OCI-LY7 (cell line): ENCODE measurements at regions not wholly inside any gene's neighbourhood (a gene's known extent, or its start where the extent isn't known, plus 50 kb on each side); places are given as distances from the start of the nearest gene placed in this dataset.

Experiments used
- BruUV-seq: library from RNA; stranded (reverse); fragments of 400-500 nt; replicated peaks from 2 replicates; lab custom pipeline; 2021; lab: Mats Ljungman, UMichigan
- CTCF ChIA-PET: fragments of 300-600 bp; sonication (Branson Sonifier 250); formaldehyde crosslinking; loops from one replicate; lab custom pipeline; 2022; ENCODE audit warnings: antibody characterized with exemption; ENCODE audit not compliant: unreplicated experiment; lab: Charles Lee
- POLR2A ChIA-PET: fragments of 300-600 bp; sonication (Branson Sonifier 250); formaldehyde crosslinking; loops from one replicate; lab custom pipeline; 2022; ENCODE audit warnings: antibody characterized with exemption; lab: Charles Lee
- DNase-seq: peaks from one replicate; pipeline ENCODE4 v3.0.0-alpha.2; 2015; ENCODE audit warnings: low spot score
- H2AFZ ChIP-seq: fragments of 200-600 bp; sonication (generic), shearing (Covaris generic); 2 replicates; pipeline ENCODE4 v1.6.1; 2014; ENCODE audit warnings: mild to moderate bottlenecking, antibody characterized with exemption, low read length, moderate library complexity
- H3K27ac ChIP-seq: fragments of 200-600 bp; sonication (generic); 2 replicates; pipeline ENCODE4 v1.5.1; 2014; ENCODE audit warnings: mixed run types, low read depth, mild to moderate bottlenecking, moderate library complexity, low read length, inconsistent platforms; ENCODE audit not compliant: poor library complexity, severe bottlenecking
- H3K36me3 ChIP-seq: fragments of 200-600 bp; sonication (generic); 2 replicates; pipeline ENCODE4 v1.6.1; 2014; ENCODE audit warnings: mild to moderate bottlenecking, antibody characterized with exemption, low read length, moderate library complexity, mixed read lengths; ENCODE audit not compliant: insufficient read depth
- H3K4me1 ChIP-seq: fragments of 200-600 bp; sonication (generic); 2 replicates; pipeline ENCODE4 v1.5.1; 2014; ENCODE audit warnings: mild to moderate bottlenecking, low read length; ENCODE audit not compliant: insufficient read depth, poor library complexity, severe bottlenecking
- H3K4me2 ChIP-seq: fragments of 200-600 bp; sonication (generic); 2 replicates; pipeline ENCODE4 v1.6.1; 2014; ENCODE audit warnings: mild to moderate bottlenecking, low read length
- H3K4me3 ChIP-seq: fragments of 200-600 bp; sonication (generic); 2 replicates; pipeline ENCODE4 v1.5.1; 2014; ENCODE audit warnings: mild to moderate bottlenecking, low read depth, low read length; ENCODE audit not compliant: poor library complexity, severe bottlenecking
- H3K79me2 ChIP-seq: fragments of 200-600 bp; sonication (generic); 2 replicates; pipeline ENCODE4 v1.6.1; 2016; ENCODE audit warnings: low read depth, mild to moderate bottlenecking, low read length, moderate library complexity, mixed read lengths; ENCODE audit not compliant: insufficient read depth
- H3K9me2 ChIP-seq: fragments of 200-600 bp; sonication (generic); 2 replicates; pipeline ENCODE4 v1.6.1; 2016; ENCODE audit warnings: mild to moderate bottlenecking, low read length, mixed read lengths; ENCODE audit not compliant: insufficient read depth
- H3K9me3 ChIP-seq: fragments of 200-600 bp; sonication (generic); 2 replicates; pipeline ENCODE4 v1.6.1; 2014; ENCODE audit warnings: mild to moderate bottlenecking, mixed run types, low read length, mixed read lengths
- H4K20me1 ChIP-seq: fragments of 200-600 bp; sonication (generic); 2 replicates; pipeline ENCODE4 v1.6.1; 2014; ENCODE audit warnings: mild to moderate bottlenecking, antibody characterized with exemption, low read length, moderate library complexity, mixed read lengths; ENCODE audit not compliant: insufficient read depth
- EZH2phosphoT487 ChIP-seq: fragments of 200-600 bp; sonication (generic); IDR thresholded peaks from 2 replicates; pipeline ENCODE4 v1.6.1; 2018; ENCODE audit warnings: low read depth, borderline replicate concordance, mild to moderate bottlenecking, mixed run types, antibody characterized with exemption, low read length, moderate library complexity, mixed read lengths
- intact Hi-C: fragments of 100-400 bp; cut with micrococcal nuclease; formaldehyde crosslinking; loops from one replicate; pipeline ENCODE4 v1.10.0; 2022; ENCODE audit not compliant: unreplicated experiment
- TF ChIP-seq, protein P1 (sequence below): fragments of 200-600 bp; sonication (generic); conservative IDR thresholded peaks from 2 replicates; pipeline ENCODE4 v1.5.1; 2014; ENCODE audit warnings: mild to moderate bottlenecking, antibody characterized with exemption, low read length, moderate library complexity, mixed read lengths

- BruUV-seq: no TSS peak
- intact Hi-C loops: no loop called here
- Histone ChIP-seq H2AFZ (no peak overlapping the region), H3K79me2 (no peaks in the 10 kb centered on the region), H3K4me2 (no peak overlapping the region), H3K4me3 (no peak overlapping the region), H3K27ac (no peak overlapping the region), H3K4me1 (no peaks in the 10 kb centered on the region), H3K36me3 (no peaks in the 10 kb centered on the region), H4K20me1 (no peaks in the 10 kb centered on the region), H3K9me3 (no peaks in the 10 kb centered on the region), H3K9me2 (no peaks in the 10 kb centered on the region)
- ChIA-PET CTCF (no interaction called here), POLR2A (no interaction called here)
- no peak for TF ChIP-seq EZH2phosphoT487
- TF ChIP-seq, protein P1, sequence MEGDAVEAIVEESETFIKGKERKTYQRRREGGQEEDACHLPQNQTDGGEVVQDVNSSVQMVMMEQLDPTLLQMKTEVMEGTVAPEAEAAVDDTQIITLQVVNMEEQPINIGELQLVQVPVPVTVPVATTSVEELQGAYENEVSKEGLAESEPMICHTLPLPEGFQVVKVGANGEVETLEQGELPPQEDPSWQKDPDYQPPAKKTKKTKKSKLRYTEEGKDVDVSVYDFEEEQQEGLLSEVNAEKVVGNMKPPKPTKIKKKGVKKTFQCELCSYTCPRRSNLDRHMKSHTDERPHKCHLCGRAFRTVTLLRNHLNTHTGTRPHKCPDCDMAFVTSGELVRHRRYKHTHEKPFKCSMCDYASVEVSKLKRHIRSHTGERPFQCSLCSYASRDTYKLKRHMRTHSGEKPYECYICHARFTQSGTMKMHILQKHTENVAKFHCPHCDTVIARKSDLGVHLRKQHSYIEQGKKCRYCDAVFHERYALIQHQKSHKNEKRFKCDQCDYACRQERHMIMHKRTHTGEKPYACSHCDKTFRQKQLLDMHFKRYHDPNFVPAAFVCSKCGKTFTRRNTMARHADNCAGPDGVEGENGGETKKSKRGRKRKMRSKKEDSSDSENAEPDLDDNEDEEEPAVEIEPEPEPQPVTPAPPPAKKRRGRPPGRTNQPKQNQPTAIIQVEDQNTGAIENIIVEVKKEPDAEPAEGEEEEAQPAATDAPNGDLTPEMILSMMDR: no peak
- no peak for DNase-seq
These were observed 79.6 kb upstream of the GCFC2 start for GRCh38 chr2:75790121-75790813.

GRCh38 chr2:75788902-75789301 lies 78.2 kb upstream of the GCFC2 start:
- Histone ChIP-seq H3K4me1 (no peaks in the 10 kb centered on the region), H3K9me2 (no peaks in the 10 kb centered on the region), H4K20me1 (no peaks in the 10 kb centered on the region), H3K4me2 (no peak overlapping the region), H3K4me3 (no peak overlapping the region), H3K27ac (no peak overlapping the region), H3K36me3 (no peaks in the 10 kb centered on the region), H3K9me3 (no peaks in the 10 kb centered on the region), H3K79me2 (no peaks in the 10 kb centered on the region), H2AFZ (no peak overlapping the region)
- ChIA-PET CTCF (no interaction called here), POLR2A (no interaction called here)
- TF ChIP-seq, protein P1: no peak
- no peak for TF ChIP-seq EZH2phosphoT487
- no peak for DNase-seq
- BruUV-seq: no TSS peak
- intact Hi-C loops: loop anchor here (5.0 kb wide), 1 partner anchor 808 kb away; no protein-coding TSS in a partner anchor

DNA sequence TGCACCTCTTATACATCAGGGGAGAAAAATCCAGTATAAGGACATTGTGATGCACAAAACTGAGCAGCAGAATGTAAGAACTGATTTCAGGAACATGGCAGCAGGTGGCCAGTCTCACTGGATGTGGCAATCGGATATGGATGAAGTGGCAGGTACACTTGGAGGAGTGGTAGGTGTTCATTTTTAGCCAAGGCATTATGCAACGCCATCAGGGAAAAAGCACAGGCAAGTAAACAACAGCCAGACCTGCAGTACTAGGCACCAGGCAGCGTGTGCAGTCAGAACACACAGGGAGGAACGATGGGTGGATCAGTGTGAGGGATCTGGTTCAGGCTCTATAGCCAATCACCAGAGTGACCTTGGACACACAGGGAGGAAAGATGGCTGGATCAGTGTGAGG lies 77.4 kb upstream of the GCFC2 start:
- ChIA-PET POLR2A (no interaction called here), CTCF (no interaction called here)
- Histone ChIP-seq H2AFZ (no peak overlapping the region; the same call in 1 of the 2 replicates), H3K36me3 (no peaks in the 10 kb centered on the region), H3K79me2 (no peaks in the 10 kb centered on the region), H3K27ac (no peak overlapping the region), H4K20me1 (no peaks in the 10 kb centered on the region), H3K4me1 (no peaks in the 10 kb centered on the region), H3K4me3 (no peak overlapping the region), H3K9me3 (no peaks in the 10 kb centered on the region), H3K4me2 (no peak overlapping the region), H3K9me2 (no peaks in the 10 kb centered on the region)
- no peak for DNase-seq
- TF ChIP-seq, protein P1: no peak
- no peak for TF ChIP-seq EZH2phosphoT487
- no TSS peak for BruUV-seq
- intact Hi-C loops: loop anchor here (5.0 kb wide), 1 partner anchor 809 kb away; no protein-coding TSS in a partner anchor
